ENCODE measurements at regions not wholly inside any gene's neighbourhood (a gene's known extent, or its start where the extent isn't known, plus 50 kb on each side); places are given as distances from the start of the nearest gene placed in this dataset.

GRCh38 chr5:53355316-53355715 is 125.1 kb upstream of the FST start:
- CTCF ChIA-PET: no interaction called here
- ATAC-seq (no peak), DNase-seq (no peak)
- H3K4me1 Mint-ChIP-seq (ENCODE audit: low read depth): no peaks in the 10 kb centered on the region
- H3K27me3 Mint-ChIP-seq: peaks cover 7% of the 10 kb centered on the region
- H3K9me3 Mint-ChIP-seq: peaks cover 1% of the 10 kb centered on the region
- TF ChIP-seq, protein P1, sequence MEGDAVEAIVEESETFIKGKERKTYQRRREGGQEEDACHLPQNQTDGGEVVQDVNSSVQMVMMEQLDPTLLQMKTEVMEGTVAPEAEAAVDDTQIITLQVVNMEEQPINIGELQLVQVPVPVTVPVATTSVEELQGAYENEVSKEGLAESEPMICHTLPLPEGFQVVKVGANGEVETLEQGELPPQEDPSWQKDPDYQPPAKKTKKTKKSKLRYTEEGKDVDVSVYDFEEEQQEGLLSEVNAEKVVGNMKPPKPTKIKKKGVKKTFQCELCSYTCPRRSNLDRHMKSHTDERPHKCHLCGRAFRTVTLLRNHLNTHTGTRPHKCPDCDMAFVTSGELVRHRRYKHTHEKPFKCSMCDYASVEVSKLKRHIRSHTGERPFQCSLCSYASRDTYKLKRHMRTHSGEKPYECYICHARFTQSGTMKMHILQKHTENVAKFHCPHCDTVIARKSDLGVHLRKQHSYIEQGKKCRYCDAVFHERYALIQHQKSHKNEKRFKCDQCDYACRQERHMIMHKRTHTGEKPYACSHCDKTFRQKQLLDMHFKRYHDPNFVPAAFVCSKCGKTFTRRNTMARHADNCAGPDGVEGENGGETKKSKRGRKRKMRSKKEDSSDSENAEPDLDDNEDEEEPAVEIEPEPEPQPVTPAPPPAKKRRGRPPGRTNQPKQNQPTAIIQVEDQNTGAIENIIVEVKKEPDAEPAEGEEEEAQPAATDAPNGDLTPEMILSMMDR (IDR thresholded peaks at IDR 0.05): no peak
- H3K36me3 Mint-ChIP-seq (ENCODE audit: low read depth): no peaks in the 10 kb centered on the region
- H3K27ac Mint-ChIP-seq: no peak overlapping the region
- intact Hi-C loops (cut with micrococcal nuclease): no loop called here
- POLR2A ChIA-PET: no interaction called here
- H3K4me3 Mint-ChIP-seq: no peak overlapping the region

- ChIA-PET CTCF (no interaction called here), POLR2A (no interaction called here)
- Mint-ChIP-seq H3K4me1 (ENCODE audit: low read depth) (no peaks in the 10 kb centered on the region), H3K4me3 (no peak overlapping the region), H3K27ac (no peak overlapping the region), H3K27me3 (peaks cover 5% of the 10 kb centered on the region), H3K36me3 (ENCODE audit: low read depth) (no peaks in the 10 kb centered on the region), H3K9me3 (peaks cover 1% of the 10 kb centered on the region)
- intact Hi-C loops (cut with micrococcal nuclease): no loop called here
- ATAC-seq (no peak), DNase-seq (no peak)
- TF ChIP-seq, protein P1 (IDR thresholded peaks at IDR 0.05): no peak
Measured at GRCh38 chr5:53355931-53356330, 124.5 kb upstream of the FST start.

GRCh38 chr5:53357439-53357838 is 123.0 kb upstream of the FST start:
- ATAC-seq: no peak
- Mint-ChIP-seq H3K4me1 (ENCODE audit: low read depth) (no peaks in the 10 kb centered on the region), H3K27ac (no peak overlapping the region)

DNA sequence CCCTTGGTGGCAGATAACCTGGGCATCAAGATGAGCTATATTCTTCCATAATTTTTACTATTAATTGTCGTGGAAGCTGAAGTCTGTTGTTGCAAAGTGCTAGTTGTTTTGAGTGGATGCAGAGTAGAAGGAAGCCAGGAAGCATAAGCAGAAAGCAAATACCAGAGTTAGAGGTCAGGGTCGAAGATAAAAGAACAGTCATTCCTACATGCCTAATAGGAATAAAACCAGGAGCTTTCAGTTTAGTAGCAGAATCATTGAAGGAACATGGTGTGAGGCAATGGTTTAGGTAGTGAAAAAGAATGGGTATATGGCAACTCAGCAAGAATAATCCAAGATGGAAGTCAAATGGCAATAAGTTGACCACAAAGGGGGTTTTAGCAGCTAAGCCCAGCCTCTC is 121.6 kb upstream of the FST start:
- intact Hi-C loops (cut with micrococcal nuclease): no loop called here
- CTCF ChIA-PET: interaction anchor here (1.2 kb wide), 1 partner anchor 9 kb away, joined by 3 read pairs; no protein-coding TSS in a partner anchor
- POLR2A ChIA-PET: no interaction called here
- no peak overlapping the region for H3K4me3 Mint-ChIP-seq
- DNase-seq (no peak), ATAC-seq (no peak)
- H3K36me3 Mint-ChIP-seq (ENCODE audit: low read depth): no peaks in the 10 kb centered on the region
- TF ChIP-seq, protein P1 (IDR thresholded peaks at IDR 0.05): no peak
- H3K4me1 Mint-ChIP-seq (ENCODE audit: low read depth): no peaks in the 10 kb centered on the region
- H3K27ac Mint-ChIP-seq: no peak overlapping the region
- H3K9me3 Mint-ChIP-seq: no peaks in the 10 kb centered on the region
- H3K27me3 Mint-ChIP-seq: peaks cover 5% of the 10 kb centered on the region

More at GRCh38 chr5:53357439-53357838, 123.0 kb upstream of the FST start:
- TF ChIP-seq, protein P1 (IDR thresholded peaks at IDR 0.05): no peak
- H3K27me3 Mint-ChIP-seq: peaks cover 5% of the 10 kb centered on the region
- no peak overlapping the region for H3K4me3 Mint-ChIP-seq
- no peak for DNase-seq
- peaks cover under 1% of the 10 kb centered on the region for H3K9me3 Mint-ChIP-seq
- POLR2A ChIA-PET: no interaction called here
- intact Hi-C loops (cut with micrococcal nuclease): no loop called here
- H3K36me3 Mint-ChIP-seq (ENCODE audit: low read depth): no peaks in the 10 kb centered on the region
- CTCF ChIA-PET: no interaction called here

DNA sequence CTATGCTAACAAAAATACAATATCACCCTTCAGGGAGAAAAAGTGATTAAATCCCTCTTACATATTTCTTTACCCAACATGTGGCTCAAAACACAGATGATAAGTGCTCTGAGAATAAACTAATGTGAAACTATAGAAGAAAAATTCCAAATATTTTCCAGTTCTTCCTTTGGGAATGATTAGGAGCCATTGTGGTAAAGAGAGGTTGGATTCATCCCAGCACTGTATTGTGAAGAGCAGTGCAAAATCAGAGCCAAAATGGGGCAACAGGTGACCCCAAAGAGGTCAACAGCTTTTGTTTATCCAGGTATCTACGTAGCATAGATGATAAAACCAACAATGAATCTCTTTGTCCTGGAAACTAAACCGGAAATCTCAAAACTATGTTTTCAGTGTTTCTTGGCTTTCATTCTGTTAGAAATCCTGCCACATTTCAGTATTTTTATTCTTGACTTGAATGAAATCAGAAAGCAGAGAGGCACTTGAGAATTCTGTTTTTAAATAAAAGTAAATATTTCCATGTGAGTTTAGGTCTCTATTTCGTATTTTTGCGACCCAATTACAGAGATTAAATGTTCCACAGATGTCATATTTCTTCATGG is 120.4 kb upstream of the FST start:
- no peak overlapping the region for H3K27ac Mint-ChIP-seq
- ATAC-seq (no peak), DNase-seq (no peak)
- no peaks in the 10 kb centered on the region for H3K9me3 Mint-ChIP-seq
- peaks cover 5% of the 10 kb centered on the region for H3K27me3 Mint-ChIP-seq
- no peaks in the 10 kb centered on the region for H3K4me1 Mint-ChIP-seq (ENCODE audit: low read depth)
- H3K36me3 Mint-ChIP-seq (ENCODE audit: low read depth): no peaks in the 10 kb centered on the region
- intact Hi-C loops (cut with micrococcal nuclease): no loop called here
- TF ChIP-seq, protein P1 (IDR thresholded peaks at IDR 0.05): no peak
- CTCF ChIA-PET: no interaction called here
- POLR2A ChIA-PET: no interaction called here
- H3K4me3 Mint-ChIP-seq: no peak overlapping the region

All from activated CD8-positive, alpha-beta T cell treated with anti-CD3 and anti-CD28 coated beads for 36 hours (primary cell).